K562 (cell line): ENCODE measurements at regions not wholly inside any gene's neighbourhood (a gene's known extent, or its start where the extent isn't known, plus 50 kb on each side); places are given as distances from the start of the nearest gene placed in this dataset.

Experiments used
- ATAC-seq: fragments of 200-7000 bp; cut with Tn5 transposase; 3 replicates; pipeline ENCODE4 v1.9.1; 2020; ENCODE audit warnings: moderate library complexity
- BruUV-seq: library from RNA; stranded (reverse); fragments of 400-500 nt; replicated peaks from 2 replicates; lab custom pipeline; 2021; lab: Mats Ljungman, UMichigan
- CTCF ChIA-PET: fragments of 300-600 bp; formaldehyde crosslinking; extraction: SDS; loops from one replicate; lab custom pipeline; 2021; ENCODE audit warnings: low intra/inter-chr PET ratio; lab: Yijun Ruan, JAX
- POLR2A ChIA-PET: fragments of 300-600, 350-650 bp; sonication (Branson Sonifier 250); formaldehyde crosslinking; extraction: SDS; loops from one replicate; lab custom pipeline; 2021; ENCODE audit warnings: antibody characterized with exemption, inconsistent platforms; lab: Yijun Ruan, JAX
- DNase-seq, 4 experiments: peaks; one replicate each; pipeline versions ENCODE4 v3.0.0 to v3.0.0-alpha.2; 2011 to 2018; ENCODE audit warnings: low spot score in 3 of 4, mixed read lengths in 3 of 4; ENCODE audit errors: extremely low read depth in 1 of 4
- FAIRE-seq: peaks from 2 replicates; lab custom pipeline; 2011; peaks lifted over from hg19 to GRCh38; lab: Jason Lieb, UNC
- H2AFZ ChIP-seq: 2 replicates; pipeline ENCODE4 v1.6.0; 2011; ENCODE audit warnings: low read depth, low read length, control low read depth, inconsistent platforms
- H3K27ac ChIP-seq: fragments of 200-600 bp; 3 replicates; pipeline ENCODE4 v1.8.0; 2011; ENCODE audit warnings: low read depth, mild to moderate bottlenecking, control low read depth, inconsistent platforms, low read length, moderate library complexity, mixed read lengths; ENCODE audit errors: extremely low read depth
- H3K27me3 ChIP-seq, 2 experiments: fragments of 300-600 bp in 1 of 2; 2 replicates in 1 of 2; 3 replicates in 1 of 2; pipeline versions ENCODE4 v1.6.0 to v1.8.0; 2011; ENCODE audit warnings: inconsistent platforms in 2 of 2, low read length in 2 of 2, mild to moderate bottlenecking in 1 of 2, mixed read lengths in 1 of 2, moderate library complexity in 1 of 2; ENCODE audit not compliant: control insufficient read depth in 2 of 2, insufficient read depth in 2 of 2
- H3K36me3 ChIP-seq: fragments of 300-600 bp; 3 replicates; pipeline ENCODE4 v1.8.0; 2011; ENCODE audit warnings: mild to moderate bottlenecking, low read length, inconsistent platforms; ENCODE audit not compliant: control insufficient read depth, insufficient read depth
- H3K4me1 ChIP-seq, 2 experiments: fragments of 200-600 bp in 1 of 2; replicated peaks in 1 of 2; 2 replicates in 1 of 2; 3 replicates in 1 of 2; pipeline versions ENCODE4 v1.5.1 to v1.8.0; 2011; ENCODE audit warnings: inconsistent platforms in 2 of 2, low read length in 2 of 2, mild to moderate bottlenecking in 1 of 2, mixed read lengths in 1 of 2, moderate library complexity in 1 of 2; ENCODE audit not compliant: control insufficient read depth in 2 of 2, insufficient read depth in 2 of 2
- H3K4me2 ChIP-seq: 2 replicates; pipeline ENCODE4 v1.6.1; 2011; ENCODE audit warnings: low read length, control low read depth, inconsistent platforms, mixed read lengths; ENCODE audit not compliant: insufficient read depth
- H3K4me3 ChIP-seq: fragments of 200-600 bp; sonication (generic), shearing (Covaris generic); 2 replicates; pipeline ENCODE4 v1.5.1; 2016; ENCODE audit warnings: control low read depth, inconsistent platforms
- H3K79me2 ChIP-seq: fragments of 200-600 bp; 3 replicates; pipeline ENCODE4 v1.8.0; 2011; ENCODE audit warnings: low read length, inconsistent platforms; ENCODE audit not compliant: control insufficient read depth, insufficient read depth
- H3K9ac ChIP-seq, 2 experiments: 2 replicates each; pipeline versions ENCODE4 v1.6.0 to v1.6.1; 2011; ENCODE audit warnings: low read depth in 2 of 2, low read length in 2 of 2, control low read depth in 1 of 2, inconsistent platforms in 1 of 2, mild to moderate bottlenecking in 1 of 2, mixed read lengths in 1 of 2; ENCODE audit not compliant: insufficient read depth in 1 of 2
- H3K9me1 ChIP-seq: one replicate; pipeline ENCODE4 v1.6.0; 2011; ENCODE audit warnings: inconsistent platforms, mild to moderate bottlenecking, low read length, moderate library complexity; ENCODE audit not compliant: control insufficient read depth, insufficient read depth
- H3K9me3 ChIP-seq: replicated peaks from 2 replicates; pipeline ENCODE4 v1.5.1; 2011; ENCODE audit warnings: low read depth, low read length, inconsistent platforms; ENCODE audit not compliant: control insufficient read depth, insufficient read depth
- H4K20me1 ChIP-seq: replicated peaks from 2 replicates; pipeline ENCODE4 v1.6.1; 2011; ENCODE audit warnings: low read length, inconsistent platforms, mixed read lengths; ENCODE audit not compliant: control insufficient read depth, insufficient read depth
- BCL6 ChIP-seq: fragments of 250-450 bp; sonication (Bioruptor Pico); IDR thresholded peaks from 2 replicates; pipeline ENCODE4 v1.4.0; 2020
- BRD4 ChIP-seq: fragments of 200-600 bp; sonication (generic); IDR thresholded peaks from 2 replicates; pipeline ENCODE4 v1.6.1; 2017; ENCODE audit warnings: inconsistent platforms
- ETV1 ChIP-seq: fragments of 450-650 bp; conservative IDR thresholded peaks from 2 replicates; pipeline ENCODE4 v1.6.1; 2016; ENCODE audit warnings: missing genetic modification characterization, control low read depth, low read depth, missing compliant biosample characterization
- GATAD2B ChIP-seq: fragments of 450-650 bp; IDR thresholded peaks from 2 replicates; pipeline ENCODE4 v1.6.1; 2017; ENCODE audit warnings: mild to moderate bottlenecking, borderline replicate concordance
- KDM1A ChIP-seq, 2 experiments: fragments of 450-650 bp; IDR thresholded peaks; 2 replicates each; pipeline ENCODE4 v1.6.1; 2016; ENCODE audit warnings: mild to moderate bottlenecking in 2 of 2
- MTA2 ChIP-seq: fragments of 450-650 bp; IDR thresholded peaks from 2 replicates; pipeline ENCODE4 v1.6.1; 2016; ENCODE audit warnings: low read depth
- PTBP1 ChIP-seq: fragments of 200-400 bp; formaldehyde crosslinking; IDR thresholded peaks from 2 replicates; pipeline ENCODE4 v1.6.1; 2017; ENCODE audit warnings: low read depth, low read length
- RBM25 ChIP-seq: fragments of 200-400 bp; formaldehyde crosslinking; IDR thresholded peaks from 2 replicates; pipeline ENCODE4 v1.6.1; 2018; ENCODE audit warnings: low read length, low read depth, moderate library complexity; ENCODE audit not compliant: severe bottlenecking
- SMARCA5 ChIP-seq: fragments of 450-650 bp; IDR thresholded peaks from 2 replicates; pipeline ENCODE4 v1.6.1; 2016
- TEAD4 ChIP-seq, 2 experiments: sonication (generic) in 1 of 2; formaldehyde crosslinking in 1 of 2; IDR thresholded peaks; 2 replicates each; pipeline versions ENCODE4 v1.6.1 to v1.8.0; 2012 to 2022; ENCODE audit warnings: borderline replicate concordance in 1 of 2, inconsistent platforms in 1 of 2, low read length in 1 of 2, mild to moderate bottlenecking in 1 of 2, missing genetic modification reagents in 1 of 2
- ZEB2 ChIP-seq: fragments of 450-650 bp; IDR thresholded peaks from 2 replicates; pipeline ENCODE4 v1.6.1; 2016
- ZNF583 ChIP-seq: fragments of 250-450 bp; sonication (Bioruptor Pico); IDR thresholded peaks from 2 replicates; pipeline ENCODE4 v1.4.0; 2020
- WGBS: fragments of 100-300 bp; shearing (Covaris generic); methylation state at CpG from one replicate; pipeline ENCODE4 v1.1.6; 2016; ENCODE audit warnings: low coverage, mixed read lengths; ENCODE audit not compliant: insufficient coverage; ENCODE audit errors: missing lambda C conversion rate; 5-methylcytosine and 5-hydroxymethylcytosine counted together
- in situ Hi-C: fragments of 300-500 bp; cut with MboI; formaldehyde crosslinking; loops from 4 replicates; pipeline ENCODE4 v1.15.0; 2018; ENCODE audit warnings: inconsistent platforms, mixed read lengths
- intact Hi-C: fragments of 100-400 bp; cut with micrococcal nuclease; formaldehyde crosslinking; loops from 2 replicates; pipeline ENCODE4 v1.14.2; 2022

DNA sequence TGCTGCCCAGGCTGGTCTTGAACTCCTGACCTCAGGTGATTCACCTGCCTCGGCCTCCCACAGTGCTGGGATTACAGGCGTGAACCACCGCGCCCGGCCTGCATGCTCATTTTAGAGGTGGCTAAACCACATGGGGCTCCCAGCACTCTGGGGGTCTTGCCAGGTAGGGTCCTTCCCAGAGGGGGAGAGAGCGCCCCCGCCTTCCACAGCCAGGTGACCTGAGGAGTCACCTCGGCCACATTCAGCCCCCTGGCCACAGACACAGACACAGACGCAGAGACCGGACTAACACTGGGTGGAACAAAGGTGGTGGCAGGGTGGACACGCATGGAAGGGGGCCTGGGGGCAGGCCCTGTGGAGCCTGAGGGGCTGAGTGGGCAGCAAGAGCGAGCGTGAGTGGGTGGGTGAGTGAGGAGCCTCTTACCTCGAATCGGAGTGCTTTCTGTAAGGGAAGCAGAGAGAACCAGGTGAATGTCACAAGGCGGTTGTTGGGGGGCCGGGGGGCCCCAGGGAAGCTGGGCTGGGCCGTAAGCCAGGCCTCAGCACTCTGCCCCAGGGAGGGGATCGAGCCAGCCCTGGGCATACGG, 80.1 kb downstream of the PTPRS start:
- no peaks in the 10 kb centered on the region for H3K9me1 ChIP-seq
- no peaks in the 10 kb centered on the region for H4K20me1 ChIP-seq
- H2AFZ ChIP-seq: no peak overlapping the region
- H3K27me3 ChIP-seq: no peaks in the 10 kb centered on the region
- H3K9me3 ChIP-seq: no peaks in the 10 kb centered on the region
- DNase-seq (no peak), FAIRE-seq (no peak), ATAC-seq (no peak)
- peak overlapping the region in 1 of 2 experiments; percentile 58; a peak in 1 of 4 replicates for H3K9ac ChIP-seq
- ChIA-PET CTCF (no interaction called here), POLR2A (interaction anchor here (0.7 kb wide), 1 partner anchor 90 kb away, joined by 3 read pairs; no protein-coding TSS in a partner anchor)
- WGBS: 92% methylated on average over 20 of the region's 20 CpGs
- no TSS peak for BruUV-seq
- H3K4me3 ChIP-seq: no peak overlapping the region
- intact Hi-C loops: no loop called here
- no peak overlapping the region for H3K4me2 ChIP-seq
- in situ Hi-C loops: no loop called here
- H3K36me3 ChIP-seq: peaks cover 6% of the 10 kb centered on the region; the same call in 1 of the 3 replicates
- H3K27ac ChIP-seq: no peak overlapping the region
- H3K79me2 ChIP-seq: no peaks in the 10 kb centered on the region
- no peak for TF ChIP-seq BRD4
- TF ChIP-seq GATAD2B: no peak
- peaks cover 0 to 17% of the 10 kb centered on the region in 2 experiments; a peak in 2 of 5 replicates for H3K4me1 ChIP-seq

DNA sequence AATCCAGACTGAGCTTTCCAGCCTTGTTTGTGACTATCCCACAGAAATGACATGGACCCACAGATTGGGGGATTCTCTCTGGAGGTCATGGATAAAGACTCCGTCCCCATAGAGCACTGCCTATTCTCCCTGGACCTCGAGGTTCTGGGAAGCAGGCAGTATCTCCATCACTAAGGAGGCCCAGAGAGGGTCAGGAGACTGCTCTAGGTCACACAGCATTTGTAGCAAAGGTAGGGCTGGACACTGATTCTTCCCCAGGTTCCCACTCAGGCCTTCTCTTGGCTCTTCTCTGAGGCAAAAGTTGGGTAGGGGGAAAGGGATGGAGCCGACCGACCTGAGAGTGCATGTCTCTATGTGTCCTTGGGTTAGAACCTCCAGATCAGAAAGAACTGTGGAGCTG, 80.9 kb downstream of the PTPRS start:
- no TSS peak for BruUV-seq
- H3K27ac ChIP-seq: no peak overlapping the region
- 53% methylated on average over 4 of the region's 4 CpGs for WGBS
- peaks cover 0 to 14% of the 10 kb centered on the region in 2 experiments; a peak in 2 of 5 replicates for H3K4me1 ChIP-seq
- peaks cover 6% of the 10 kb centered on the region; the same call in 1 of the 3 replicates for H3K36me3 ChIP-seq
- H3K9ac ChIP-seq: no peak overlapping the region
- FAIRE-seq (no peak), DNase-seq (no peak), ATAC-seq (no peak)
- H3K4me2 ChIP-seq: no peak overlapping the region
- no peaks in the 10 kb centered on the region for H3K27me3 ChIP-seq
- no peaks in the 10 kb centered on the region for H4K20me1 ChIP-seq
- no peaks in the 10 kb centered on the region for H3K9me1 ChIP-seq
- no peaks in the 10 kb centered on the region; the same call in 1 of the 2 replicates for H3K9me3 ChIP-seq
- H2AFZ ChIP-seq: no peak overlapping the region
- ChIA-PET POLR2A (no interaction called here), CTCF (no interaction called here)
- no peak overlapping the region for H3K4me3 ChIP-seq
- in situ Hi-C loops (no loop called here), intact Hi-C loops (no loop called here)
- H3K79me2 ChIP-seq: no peaks in the 10 kb centered on the region
- 0 out of 2 replicates have a peak, but pooled peaks have one; percentile 31 for TF ChIP-seq PTBP1
- no peak for TF ChIP-seq MTA2
- TF ChIP-seq ZNF583 (CRISPR knock-in tag): no peak
- no peak for TF ChIP-seq ETV1 (tag)
- 0 out of 4 replicates have a peak, but pooled peaks have one; percentile 12 to 34 for TF ChIP-seq KDM1A (IDR thresholded peaks at IDR 0.05)
- no peak for TF ChIP-seq ZEB2
- no peak for TF ChIP-seq BCL6 (CRISPR knock-in tag)
- peak; percentile 93 for TF ChIP-seq RBM25
- 0 out of 2 replicates have a peak, but pooled peaks have one; percentile 47 for TF ChIP-seq SMARCA5
- TF ChIP-seq TEAD4 (IDR thresholded peaks at IDR 0.05; ENCODE audit: low read length): no peak
- no peak for TF ChIP-seq TEAD4 (CRISPR knock-in tag; IDR thresholded peaks at IDR 0.05; ENCODE audit: borderline replicate concordance)
